Gastroesophageal sphincter (tissue), 4 donors: ENCODE measurements at regions not wholly inside any gene's neighbourhood (a gene's known extent, or its start where the extent isn't known, plus 50 kb on each side); places are given as distances from the start of the nearest gene placed in this dataset.

Experiments used
- ATAC-seq: fragments of 150-250 bp; one replicate; pipeline ENCODE4 v1.9.1; 2016; ENCODE audit warnings: mild to moderate bottlenecking, moderate library complexity
- H3K27ac ChIP-seq, 4 donors: fragments of 200-600 bp; sonication (generic) in 3 of 4; 1 replicate in 3 of 4; 2 replicates in 1 of 4; pipeline ENCODE4 v1.5.1; 2016 to 2019
- H3K27me3 ChIP-seq: fragments of 200-600 bp; sonication (generic); one replicate; pipeline ENCODE4 v1.5.1; 2019
- H3K36me3 ChIP-seq, 2 donors: fragments of 200-600 bp; sonication (generic); one replicate each; pipeline ENCODE4 v1.5.1; 2019; ENCODE audit warnings: control low read depth in 1 of 2
- H3K4me1 ChIP-seq, 3 donors: fragments of 200-600 bp; sonication (generic); 1 replicate in 2 of 3; 2 replicates in 1 of 3; pipeline ENCODE4 v1.5.1; 2016 to 2019; ENCODE audit warnings: control low read depth in 2 of 3
- H3K4me3 ChIP-seq, 2 donors: fragments of 200-600 bp; sonication (generic); one replicate each; pipeline ENCODE4 v1.5.1; 2019; ENCODE audit warnings: mild to moderate bottlenecking in 1 of 2, moderate library complexity in 1 of 2
- H3K9me3 ChIP-seq, 3 donors: fragments of 200-600 bp; sonication (generic); one replicate each; pipeline ENCODE4 v1.5.1; 2017 to 2019; ENCODE audit warnings: control low read depth in 2 of 3
- CTCF ChIP-seq, 4 experiments: fragments of 200-600 bp in 2 of 4; fragments of 450-650 bp in 2 of 4; sonication (generic) in 1 of 4; IDR thresholded peaks; one replicate each; pipeline ENCODE4 v1.5.1; 2017 to 2019; ENCODE audit warnings: antibody characterized with exemption in 4 of 4, mild to moderate bottlenecking in 2 of 4, moderate library complexity in 2 of 4
- EP300 ChIP-seq: sonication (generic); formaldehyde crosslinking; IDR thresholded peaks from one replicate; pipeline ENCODE4 v1.6.1; 2017; ENCODE audit warnings: antibody characterized with exemption, mild to moderate bottlenecking
- POLR2A ChIP-seq, 2 donors: fragments of 450-650 bp; IDR thresholded peaks; one replicate each; pipeline ENCODE4 v1.6.1; 2017; ENCODE audit warnings: antibody characterized with exemption in 2 of 2, mild to moderate bottlenecking in 2 of 2, moderate library complexity in 1 of 2
- POLR2AphosphoS5 ChIP-seq: sonication (generic); formaldehyde crosslinking; IDR thresholded peaks from one replicate; pipeline ENCODE4 v1.6.1; 2017; ENCODE audit warnings: antibody characterized with exemption
- WGBS, 2 donors: methylation state at CpG; one replicate each; pipeline ENCODE4 v1.1.5; 2018; ENCODE audit warnings: low coverage in 1 of 2; 5-methylcytosine and 5-hydroxymethylcytosine counted together

GRCh38 chr5:43815497-43815896 is 212.5 kb downstream of the NNT start:
- TF ChIP-seq EP300 (no peak), POLR2A (IDR thresholded peaks at IDR 0.05) (no peak), POLR2AphosphoS5 (no peak), CTCF (IDR thresholded peaks at IDR 0.05) (no peak)
- Histone ChIP-seq H3K36me3 (no peaks in the 10 kb centered on the region), H3K27me3 (no peaks in the 10 kb centered on the region), H3K27ac (no peak overlapping the region), H3K4me1 (no peaks in the 10 kb centered on the region), H3K9me3 (peaks cover 0 to 46% (median 0%) of the 10 kb centered on the region in 3 donors), H3K4me3 (no peak overlapping the region)
- no peak for ATAC-seq

DNA sequence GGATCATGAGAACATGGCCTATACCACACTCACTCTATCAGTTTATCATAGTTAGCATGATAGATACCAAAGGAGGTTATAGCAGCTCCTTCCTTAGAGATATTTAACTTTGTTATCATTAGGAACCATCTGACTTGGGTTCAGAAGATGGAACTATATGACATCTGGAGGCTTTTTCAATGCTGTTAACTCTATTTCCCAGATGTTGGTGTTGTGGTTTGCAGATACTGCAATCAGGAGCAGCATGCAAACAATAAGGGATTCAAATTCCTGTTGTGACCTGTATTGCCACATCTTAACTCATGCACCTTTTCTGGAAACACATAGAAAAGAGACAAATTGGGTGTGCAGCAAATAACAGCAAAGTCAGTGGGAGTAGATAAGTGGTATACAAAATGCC is 201.7 kb downstream of the NNT start:
- no peaks in the 10 kb centered on the region for H3K4me1 ChIP-seq
- H3K4me3 ChIP-seq, result no peak overlapping the region
- no peaks in the 10 kb centered on the region for H3K36me3 ChIP-seq
- no peak overlapping the region for H3K27ac ChIP-seq
- no peaks in the 10 kb centered on the region for H3K9me3 ChIP-seq
- no peak for TF ChIP-seq POLR2A (IDR thresholded peaks at IDR 0.05)
- no peak for TF ChIP-seq CTCF (IDR thresholded peaks at IDR 0.05)
- TF ChIP-seq EP300, result no peak
- TF ChIP-seq POLR2AphosphoS5, result no peak
- no peak for ATAC-seq
- H3K27me3 ChIP-seq, result no peaks in the 10 kb centered on the region

DNA sequence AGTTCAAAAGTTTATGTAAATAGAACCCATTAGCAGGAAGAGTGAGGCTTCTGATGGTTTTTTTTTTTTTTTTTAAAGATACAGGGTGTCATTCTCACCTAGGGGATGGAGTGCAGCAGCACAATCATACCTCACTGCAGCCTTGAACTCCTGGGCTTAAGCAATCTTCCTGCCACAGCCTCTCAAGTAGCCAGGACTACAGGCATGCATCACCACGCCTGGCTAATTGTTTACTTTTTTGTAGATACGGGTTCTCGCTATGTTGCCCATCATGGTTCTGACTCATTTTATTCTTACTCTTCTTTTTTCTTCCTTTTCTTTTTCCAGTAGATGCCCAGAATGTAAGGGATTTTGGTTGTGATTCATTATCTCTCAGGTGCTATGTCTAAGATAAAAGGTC is 201.1 kb downstream of the NNT start:
- TF ChIP-seq CTCF (IDR thresholded peaks at IDR 0.05) (no peak), EP300 (no peak), POLR2AphosphoS5 (no peak)
- Histone ChIP-seq H3K4me1 (no peaks in the 10 kb centered on the region), H3K9me3 (no peaks in the 10 kb centered on the region), H3K27me3 (no peaks in the 10 kb centered on the region), H3K4me3 (no peak overlapping the region), H3K27ac (no peak overlapping the region), H3K36me3 (no peaks in the 10 kb centered on the region)
- ATAC-seq, result no peak
- 91% methylated on average over 3 of the region's 3 CpGs; no CpG with 5 or more reads in 1 of the 2 donors for WGBS, 2 donors

DNA sequence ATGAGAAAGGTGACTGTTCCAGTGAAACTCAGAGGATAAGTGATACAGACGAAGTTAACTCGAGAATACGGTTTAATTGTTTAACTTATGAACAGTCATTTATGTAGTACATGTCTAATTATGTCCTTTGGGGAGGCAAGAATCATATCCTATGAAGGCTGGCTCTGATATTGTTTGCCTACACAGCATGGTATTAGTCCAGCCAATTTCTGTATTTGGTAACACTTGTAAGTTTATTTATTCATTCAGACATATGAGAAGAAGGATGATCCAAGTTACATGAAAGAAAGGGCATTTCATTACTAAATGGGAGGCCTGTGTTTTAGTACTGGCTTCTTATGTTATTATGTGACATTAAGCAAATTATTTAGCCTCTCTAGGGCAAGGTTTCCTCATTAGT is 199.7 kb downstream of the NNT start:
- ATAC-seq, result no peak
- WGBS, 2 donors, result 29 to 43% methylated on average over 3 of the region's 3 CpGs
- no peak overlapping the region for H3K4me3 ChIP-seq
- TF ChIP-seq POLR2AphosphoS5 (no peak), EP300 (no peak), POLR2A (IDR thresholded peaks at IDR 0.05) (no peak), CTCF (IDR thresholded peaks at IDR 0.05) (no peak)
- H3K27me3 ChIP-seq, result no peaks in the 10 kb centered on the region
- no peaks in the 10 kb centered on the region for H3K9me3 ChIP-seq
- no peak overlapping the region for H3K27ac ChIP-seq
- H3K4me1 ChIP-seq, result no peaks in the 10 kb centered on the region
- no peaks in the 10 kb centered on the region for H3K36me3 ChIP-seq

GRCh38 chr5:43802119-43802518 is 199.1 kb downstream of the NNT start:
- Histone ChIP-seq H3K36me3 (no peaks in the 10 kb centered on the region), H3K9me3 (no peaks in the 10 kb centered on the region), H3K4me3 (no peak overlapping the region), H3K4me1 (no peaks in the 10 kb centered on the region), H3K27me3 (no peaks in the 10 kb centered on the region), H3K27ac (no peak overlapping the region)
- TF ChIP-seq POLR2A (IDR thresholded peaks at IDR 0.05) (no peak), POLR2AphosphoS5 (no peak), EP300 (no peak), CTCF (IDR thresholded peaks at IDR 0.05) (no peak)
- no peak for ATAC-seq
- 29 to 57% methylated on average over 1 of the region's 1 CpG for WGBS, 2 donors
